WTC11 (cell line): ENCODE measurements at regions not wholly inside any gene's neighbourhood (a gene's known extent, or its start where the extent isn't known, plus 50 kb on each side); places are given as distances from the start of the nearest gene placed in this dataset.

Experiments used
- CREB1 ChIP-seq: sonication (generic); formaldehyde crosslinking; IDR thresholded peaks from 2 replicates; pipeline ENCODE4 v1.8.0; 2023; ENCODE audit warnings: mild to moderate bottlenecking, missing genetic modification reagents
- CTCF ChIP-seq: fragments of 200-600 bp; IDR thresholded peaks from 2 replicates; pipeline ENCODE4 v1.8.0; 2022; ENCODE audit warnings: antibody characterized with exemption
- NR2C2 ChIP-seq: sonication (generic); formaldehyde crosslinking; IDR thresholded peaks from 2 replicates; pipeline ENCODE4 v1.8.0; 2022; ENCODE audit warnings: mild to moderate bottlenecking, missing genetic modification reagents
- SP1 ChIP-seq: sonication (generic); formaldehyde crosslinking; conservative IDR thresholded peaks from 2 replicates; pipeline ENCODE4 v1.8.1; 2022; ENCODE audit warnings: missing genetic modification reagents
- TEAD1 ChIP-seq: sonication (generic); formaldehyde crosslinking; IDR thresholded peaks from 2 replicates; pipeline ENCODE4 v1.8.0; 2022; ENCODE audit warnings: mild to moderate bottlenecking, missing genetic modification reagents
- ZNF416 ChIP-seq: fragments of 250-450 bp; sonication (Bioruptor Pico); IDR thresholded peaks from 2 replicates; pipeline ENCODE4 v1.9.0; 2021; ENCODE audit warnings: mild to moderate bottlenecking, inconsistent platforms
- TF ChIP-seq, protein P1 (sequence below): sonication (generic); formaldehyde crosslinking; IDR thresholded peaks from 2 replicates; pipeline ENCODE4 v1.8.1; 2022; ENCODE audit warnings: low read depth, missing genetic modification reagents, borderline replicate concordance

- TF ChIP-seq CTCF = no peak
- TF ChIP-seq, protein P1, sequence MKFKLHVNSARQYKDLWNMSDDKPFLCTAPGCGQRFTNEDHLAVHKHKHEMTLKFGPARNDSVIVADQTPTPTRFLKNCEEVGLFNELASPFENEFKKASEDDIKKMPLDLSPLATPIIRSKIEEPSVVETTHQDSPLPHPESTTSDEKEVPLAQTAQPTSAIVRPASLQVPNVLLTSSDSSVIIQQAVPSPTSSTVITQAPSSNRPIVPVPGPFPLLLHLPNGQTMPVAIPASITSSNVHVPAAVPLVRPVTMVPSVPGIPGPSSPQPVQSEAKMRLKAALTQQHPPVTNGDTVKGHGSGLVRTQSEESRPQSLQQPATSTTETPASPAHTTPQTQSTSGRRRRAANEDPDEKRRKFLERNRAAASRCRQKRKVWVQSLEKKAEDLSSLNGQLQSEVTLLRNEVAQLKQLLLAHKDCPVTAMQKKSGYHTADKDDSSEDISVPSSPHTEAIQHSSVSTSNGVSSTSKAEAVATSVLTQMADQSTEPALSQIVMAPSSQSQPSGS (CRISPR knock-in tag) = no peak
- TF ChIP-seq SP1 (CRISPR knock-in tag) = no peak
- TF ChIP-seq ZNF416 (CRISPR knock-in tag) = no peak
- no peak for TF ChIP-seq CREB1 (CRISPR knock-in tag)
- TF ChIP-seq NR2C2 = no peak
- TF ChIP-seq TEAD1 = no peak
Observed at GRCh38 chr5:89080467-89081116, 197.6 kb upstream of the MEF2C start.
